Head of caudate nucleus (tissue), 42 donors: ENCODE measurements at regions not wholly inside any gene's neighbourhood (a gene's known extent, or its start where the extent isn't known, plus 50 kb on each side); places are given as distances from the start of the nearest gene placed in this dataset.
"Not testable (repeated sequence)": the region's sequence is repeated elsewhere in the genome, so short reads cannot be mapped to it uniquely, and the experiment has no call there.

Source experiments
- DNase-seq, 42 donors: peaks; one replicate each; pipeline versions ENCODE4 v3.0.0 to v3.0.0-alpha.2; 2020 to 2021; ENCODE audit warnings: mixed read lengths in 7 of 42
- intact Hi-C: fragments of 100-400 bp; cut with DNase I; formaldehyde crosslinking; loops from one replicate; pipeline ENCODE4 v1.15.0; 2022

DNA sequence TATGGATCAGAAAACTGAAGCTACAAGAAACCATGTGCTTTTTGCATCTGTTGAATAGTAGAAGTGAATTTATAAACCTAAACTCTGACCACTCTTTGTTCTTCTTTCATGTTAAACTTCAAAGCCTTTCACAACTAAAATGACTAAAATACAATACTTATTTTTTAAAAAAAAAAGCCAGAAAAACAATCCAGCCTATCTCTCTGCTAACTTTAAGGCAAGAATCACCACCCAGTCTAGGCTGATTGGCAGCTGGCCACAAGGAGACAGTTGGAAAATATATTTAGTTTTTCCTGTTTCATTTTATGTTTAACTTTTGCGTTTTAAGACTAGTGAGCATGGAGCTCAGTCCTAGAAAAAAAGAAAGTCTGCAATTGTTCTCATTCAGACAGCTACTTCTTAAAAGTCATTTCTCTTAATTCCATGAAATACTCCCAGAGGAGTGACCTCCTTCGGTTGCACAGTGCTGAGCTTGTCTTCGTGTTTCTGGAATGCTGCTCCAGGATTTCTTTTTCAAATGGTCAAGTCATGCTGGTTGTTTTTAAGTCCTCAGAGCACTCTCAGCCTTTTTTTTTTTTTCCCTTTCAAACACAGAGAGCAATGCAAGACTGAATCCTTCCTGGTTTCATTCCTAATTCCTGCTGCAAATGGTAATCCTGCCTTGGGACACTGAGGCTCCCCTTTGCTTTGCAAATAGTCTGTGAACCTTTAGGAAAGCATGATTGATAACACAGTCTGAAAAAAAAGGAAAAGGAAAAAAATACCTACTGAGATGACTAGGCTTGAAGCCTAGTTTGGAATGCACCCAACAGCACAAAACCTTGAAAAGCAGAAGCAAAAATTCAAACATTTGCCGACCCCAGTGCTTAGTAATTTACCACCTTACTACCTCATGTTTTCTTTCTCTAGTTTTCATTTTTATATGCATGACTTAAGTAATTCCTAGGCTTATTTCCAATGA, 233.3 kb upstream of the DAAM1 start:
- intact Hi-C loops = no loop called here
- peak in 1 of 42 donors; percentile 10 for DNase-seq

DNA sequence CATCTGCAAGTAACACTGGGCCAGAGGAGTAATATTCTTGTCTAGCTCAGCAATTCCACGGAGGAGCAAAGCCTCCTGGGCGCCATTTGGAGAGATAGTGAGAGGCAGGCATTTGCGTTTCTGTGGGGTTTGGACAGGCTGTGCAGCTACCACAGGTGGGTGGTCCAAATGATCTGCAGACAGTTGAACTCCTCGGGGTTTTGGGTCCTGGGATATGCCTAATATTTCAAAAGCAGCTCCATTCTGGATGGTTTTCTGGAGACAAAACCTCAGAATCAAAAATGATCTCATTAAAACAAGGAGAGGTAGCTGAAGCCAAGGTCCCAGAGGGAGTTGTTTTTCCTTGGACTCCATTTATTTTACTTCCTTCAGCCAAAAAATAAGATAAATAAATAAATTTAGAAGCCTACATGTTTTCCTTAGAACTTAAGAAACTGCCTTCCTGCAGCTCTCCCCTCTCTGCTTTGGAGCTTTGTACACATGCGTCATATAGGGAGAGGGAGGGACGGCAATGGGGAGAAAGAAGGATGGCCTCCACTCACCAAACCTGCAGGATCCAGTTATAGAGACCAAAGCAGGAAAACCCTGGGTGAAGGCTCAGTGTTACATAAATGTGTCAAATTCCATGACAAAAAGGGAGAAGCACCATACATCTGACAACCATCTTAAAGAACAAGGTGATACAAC, 227.3 kb upstream of the DAAM1 start:
- no peak for DNase-seq
- intact Hi-C loops = no loop called here

DNA sequence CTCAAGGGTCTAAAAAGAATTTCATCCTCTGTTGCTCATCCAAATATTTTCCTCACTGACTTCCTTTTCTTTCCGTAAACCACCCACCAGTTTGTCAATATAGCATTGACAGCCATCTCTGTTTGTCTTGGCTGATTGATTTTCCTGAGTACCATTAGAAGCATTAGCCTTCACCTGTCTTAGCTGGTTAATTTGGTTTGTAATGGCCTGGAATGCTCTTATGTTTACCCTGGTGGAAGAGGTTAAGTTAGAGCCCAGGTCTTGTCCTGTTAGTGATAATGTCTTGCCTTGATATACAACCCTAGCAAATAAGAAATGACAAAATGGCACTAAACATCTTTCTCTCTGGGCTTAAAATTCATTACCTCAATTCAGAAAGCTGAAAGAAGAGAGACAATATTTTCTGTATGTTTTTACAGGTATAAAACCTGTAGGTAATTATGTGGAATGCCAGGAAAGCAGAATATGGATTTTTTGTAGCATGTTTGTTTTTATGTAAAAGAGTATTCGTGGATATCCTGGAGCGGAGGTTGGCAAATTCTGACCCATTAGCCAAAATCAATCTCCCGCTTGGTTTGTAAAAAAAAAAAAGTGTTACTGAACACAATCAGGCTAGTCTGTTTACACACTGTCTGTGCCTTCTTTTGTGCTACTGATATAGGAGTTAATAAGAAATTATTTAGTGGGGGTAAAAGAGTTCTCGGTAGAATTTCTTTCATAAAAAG, 224.4 kb upstream of the DAAM1 start:
- intact Hi-C loops = no loop called here
- DNase-seq = no peak

DNA sequence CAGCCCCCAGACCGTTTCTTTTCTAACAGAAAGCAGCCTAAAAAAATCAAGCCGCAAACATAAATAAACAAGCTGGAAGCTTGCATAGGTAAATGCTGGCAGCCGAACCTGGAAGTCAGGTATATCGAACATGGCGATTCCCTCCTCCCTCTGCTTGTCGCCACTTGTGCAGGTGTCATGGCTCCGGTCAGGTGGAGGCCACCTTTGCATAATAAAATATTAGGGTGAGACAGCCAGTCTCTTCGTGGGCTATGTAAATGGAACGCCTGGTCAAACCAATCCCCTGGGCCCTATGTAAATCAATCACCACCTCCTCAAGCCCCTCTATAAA, 223.9 kb upstream of the DAAM1 start:
- no peak for DNase-seq
- intact Hi-C loops = no loop called here

DNA sequence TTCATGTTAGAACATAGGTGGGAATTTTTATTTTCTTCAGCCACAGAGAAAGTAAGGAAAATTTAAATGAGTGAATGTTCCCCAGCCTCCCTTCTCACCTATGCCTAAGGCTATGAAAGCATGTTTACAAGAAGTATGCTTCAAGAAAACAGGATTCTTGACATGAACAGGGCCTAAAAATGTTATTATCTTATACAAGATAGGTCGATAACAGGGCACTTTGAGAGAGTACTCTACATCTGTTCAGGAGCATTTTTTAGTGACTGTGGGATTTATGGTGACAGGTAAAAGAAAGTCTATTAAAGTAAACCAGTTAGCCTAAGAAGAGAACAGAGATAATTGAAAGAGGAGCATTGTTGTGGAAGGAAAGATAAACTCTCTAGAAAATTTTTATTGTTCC, 222.9 kb upstream of the DAAM1 start:
- intact Hi-C loops = no loop called here
- no peak for DNase-seq

DNA sequence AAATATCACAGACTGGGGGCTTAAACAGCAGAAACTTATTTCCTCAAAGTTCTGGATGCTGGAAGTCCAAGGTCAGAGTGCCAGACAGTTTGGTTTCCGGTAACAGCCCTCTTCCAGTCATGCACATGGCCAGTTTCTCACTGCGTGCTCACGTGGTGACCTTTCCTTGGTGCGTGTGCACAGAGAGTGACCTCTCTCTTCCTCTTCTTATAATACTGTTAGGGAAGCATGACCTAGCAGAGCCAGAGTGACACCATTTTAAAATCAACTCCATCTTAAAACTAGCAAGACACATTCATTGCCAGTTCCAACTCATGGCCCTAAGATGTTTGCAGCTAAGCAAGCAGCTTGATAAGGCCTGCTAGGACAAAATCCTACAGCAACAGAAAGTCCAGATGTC, 221.5 kb upstream of the DAAM1 start:
- intact Hi-C loops = no loop called here
- DNase-seq = no peak

DNA sequence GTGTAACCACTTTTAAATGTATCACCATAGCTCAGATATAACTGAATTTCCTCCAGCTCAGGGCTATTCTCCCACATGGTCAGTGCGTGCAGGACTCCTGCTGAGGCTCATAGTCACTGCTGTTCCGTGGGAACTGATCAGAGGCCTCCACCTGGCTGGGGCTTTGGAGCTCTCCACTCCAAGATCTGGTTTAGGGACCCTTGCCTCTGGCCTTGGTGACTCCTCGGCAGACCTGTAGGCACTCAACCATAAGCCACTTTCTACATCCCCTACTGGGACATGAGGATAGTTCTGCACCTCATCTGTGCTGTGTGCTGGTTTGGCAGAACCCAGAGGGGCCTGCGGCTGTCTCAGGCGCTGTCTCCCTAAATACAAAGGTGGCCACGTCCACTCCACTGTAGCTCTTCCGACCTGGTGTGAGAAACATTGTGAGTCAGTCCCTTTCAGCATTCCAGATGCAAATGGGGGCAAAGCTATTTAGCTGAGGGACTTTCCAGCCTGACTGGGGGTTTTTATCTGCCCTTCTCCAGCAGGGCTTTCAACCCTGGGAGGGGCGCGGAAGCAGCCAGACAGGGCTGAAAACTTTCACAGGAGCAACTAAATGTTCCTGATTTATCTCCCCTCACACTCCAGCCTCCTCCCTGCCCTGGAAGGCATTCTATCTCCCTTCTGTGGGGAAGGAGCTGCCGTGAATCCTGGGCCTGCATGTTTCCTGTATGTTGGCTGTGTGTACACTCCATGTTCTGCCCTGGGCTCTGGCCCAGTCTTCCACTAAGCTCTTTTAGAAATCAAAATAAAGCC, 218.3 kb upstream of the DAAM1 start:
- no peak for DNase-seq
- intact Hi-C loops = no loop called here

DNA sequence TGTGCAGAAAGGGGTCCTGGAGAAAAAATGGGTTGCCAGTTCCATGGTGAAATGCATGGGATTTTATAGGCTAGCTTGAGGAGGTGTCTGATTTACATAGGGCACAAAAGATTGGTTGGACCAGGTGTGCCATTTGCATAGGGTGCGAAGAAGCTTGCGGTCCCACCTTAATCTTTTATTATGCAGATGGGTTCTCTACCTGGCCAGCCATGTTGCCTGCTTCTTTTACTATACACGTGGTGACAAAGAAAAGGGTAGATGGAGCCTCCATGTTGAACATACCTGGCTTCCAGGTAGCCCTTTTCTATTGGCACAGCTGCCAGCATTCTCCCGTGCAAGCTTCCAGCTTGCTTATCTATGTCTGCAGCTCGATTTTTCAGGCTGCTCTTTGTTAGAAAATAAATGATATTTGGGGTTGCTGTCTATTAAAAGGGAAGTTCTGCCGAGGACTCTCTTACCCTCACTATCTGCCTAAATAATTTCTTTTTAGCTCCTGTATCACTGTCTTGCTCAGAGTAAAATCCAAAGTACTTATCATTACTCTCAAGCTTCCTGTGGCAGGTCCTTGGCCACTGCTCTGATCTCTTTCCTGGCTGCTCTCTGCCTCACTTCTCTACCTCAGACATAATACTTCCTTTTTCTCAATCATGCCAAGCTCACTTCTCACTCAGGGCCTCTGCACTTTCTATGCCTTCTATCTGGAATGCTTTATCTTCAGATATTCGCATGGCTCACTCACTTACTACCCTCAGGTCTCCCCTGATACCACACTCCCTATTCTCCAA, 216.0 kb upstream of the DAAM1 start:
- intact Hi-C loops = no loop called here

DNA sequence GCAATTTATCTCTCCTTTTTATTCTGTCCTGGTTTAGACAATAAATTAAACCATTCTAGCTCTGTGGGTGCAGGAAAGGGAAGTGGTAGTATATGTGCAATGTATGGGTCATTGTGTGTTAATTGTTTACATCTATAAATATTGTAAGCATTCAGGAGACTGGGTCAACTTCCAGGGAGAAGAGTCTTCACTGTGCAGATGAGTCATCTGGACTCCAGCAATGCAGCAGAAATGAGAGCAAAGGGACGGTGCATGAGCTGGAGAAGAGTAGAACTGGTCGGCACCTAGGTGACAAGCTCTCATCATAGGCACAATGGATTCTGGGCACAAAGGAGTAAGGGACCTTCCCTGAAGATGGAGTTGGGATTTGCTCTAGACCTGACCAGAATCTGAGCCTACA, 211.1 kb upstream of the DAAM1 start:
- DNase-seq = no peak
- intact Hi-C loops = no loop called here

More for the DNA sequence above, 216.0 kb upstream of the DAAM1 start:
- no peak for DNase-seq

DNA sequence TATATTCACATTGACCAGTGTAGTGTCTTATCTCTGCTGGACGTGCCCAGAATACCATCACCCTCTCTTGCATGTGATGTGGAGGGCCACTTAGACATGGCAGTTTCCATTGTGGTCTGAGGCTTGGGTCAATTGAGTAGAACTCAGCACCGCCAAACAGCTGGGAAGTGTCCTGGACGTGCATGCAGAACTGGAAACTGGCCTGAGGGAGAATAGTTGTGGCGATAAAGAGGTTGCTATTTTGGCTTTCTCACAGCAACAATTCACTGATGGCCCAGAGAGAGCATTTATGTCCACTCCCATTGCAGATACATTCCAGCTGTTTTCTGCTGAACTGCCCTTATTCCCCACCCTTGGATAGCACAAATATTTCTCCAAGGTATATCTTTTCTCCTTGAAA, 210.1 kb upstream of the DAAM1 start:
- DNase-seq = no peak
- intact Hi-C loops = no loop called here

DNA sequence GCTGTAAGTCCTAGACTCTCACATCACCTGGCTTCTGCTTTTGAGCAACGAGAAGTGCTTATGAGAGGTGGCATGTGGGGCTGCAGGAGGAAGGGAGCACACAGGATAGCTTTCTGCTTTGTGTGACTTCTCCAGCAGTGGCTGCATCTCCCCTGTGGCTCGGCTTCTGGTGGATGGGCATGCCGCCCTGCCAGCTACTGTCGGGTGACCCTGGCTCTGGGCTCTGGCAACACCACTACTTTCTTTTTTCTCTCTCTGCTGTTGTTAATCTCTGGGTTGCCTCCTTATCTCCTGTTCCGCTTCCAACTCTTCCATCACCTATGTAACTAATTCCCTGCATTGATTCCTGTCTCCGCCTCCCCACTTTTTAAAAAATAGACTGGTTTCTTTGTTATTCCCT, 209.1 kb upstream of the DAAM1 start:
- intact Hi-C loops = no loop called here

DNA sequence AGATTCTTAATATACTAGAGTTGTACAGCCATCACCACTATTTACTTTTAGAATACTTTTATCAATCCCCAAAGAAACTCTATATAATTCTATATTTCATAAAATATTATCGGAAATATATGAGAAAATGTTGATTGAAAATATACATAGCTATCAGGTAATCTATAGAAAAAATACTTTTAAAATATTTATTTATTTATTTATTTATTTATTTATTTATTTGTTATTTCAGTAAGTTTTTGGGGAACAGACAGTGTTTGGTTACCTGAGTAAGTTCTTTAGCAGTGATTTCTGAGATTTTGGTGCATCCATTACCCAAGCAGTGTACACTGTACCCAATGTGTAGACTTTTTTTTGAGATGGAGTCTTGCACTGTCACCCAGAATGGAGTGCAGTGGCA, 206.6 kb upstream of the DAAM1 start:
- no peak for DNase-seq
- intact Hi-C loops = no loop called here

More for the DNA sequence above, 209.1 kb upstream of the DAAM1 start:
- DNase-seq = no peak

DNA sequence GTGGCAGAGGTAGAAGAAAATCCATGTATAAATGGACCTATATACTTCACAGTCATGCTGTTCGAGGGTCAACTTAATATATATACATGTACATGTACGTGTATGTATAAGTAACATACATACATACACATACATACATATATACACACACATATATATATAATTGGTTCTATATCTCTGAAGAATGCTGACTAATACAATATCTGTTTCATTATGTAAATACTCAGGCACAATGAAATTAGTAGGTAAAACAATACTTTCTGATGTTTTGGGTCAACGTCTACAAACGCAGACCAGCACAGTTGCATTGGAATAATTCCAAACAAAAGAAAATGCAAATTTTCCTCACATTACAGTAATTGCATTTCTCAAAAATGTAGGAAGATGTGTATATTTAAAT, 202.7 kb upstream of the DAAM1 start:
- intact Hi-C loops = no loop called here
- no peak for DNase-seq

DNA sequence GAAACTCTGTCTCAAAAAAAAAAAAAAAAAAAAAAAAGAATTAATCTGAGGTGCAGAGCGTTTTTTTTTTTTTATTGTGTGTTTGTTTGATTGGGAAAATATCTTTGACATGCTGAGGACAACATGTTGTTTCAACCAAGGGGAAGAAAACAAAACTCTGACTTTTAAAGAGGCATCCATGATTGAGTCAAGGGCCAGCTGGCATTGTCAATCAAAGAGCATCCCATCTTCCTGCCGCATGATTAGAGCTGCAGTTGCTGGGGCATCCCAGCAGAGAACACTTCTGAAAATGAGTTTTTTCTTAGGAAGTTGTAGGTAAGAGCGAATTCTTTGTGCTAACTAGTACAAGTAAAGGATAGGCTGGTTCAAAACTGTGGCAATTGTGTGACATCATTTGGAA, 200.9 kb upstream of the DAAM1 start:
- intact Hi-C loops = no loop called here

DNA sequence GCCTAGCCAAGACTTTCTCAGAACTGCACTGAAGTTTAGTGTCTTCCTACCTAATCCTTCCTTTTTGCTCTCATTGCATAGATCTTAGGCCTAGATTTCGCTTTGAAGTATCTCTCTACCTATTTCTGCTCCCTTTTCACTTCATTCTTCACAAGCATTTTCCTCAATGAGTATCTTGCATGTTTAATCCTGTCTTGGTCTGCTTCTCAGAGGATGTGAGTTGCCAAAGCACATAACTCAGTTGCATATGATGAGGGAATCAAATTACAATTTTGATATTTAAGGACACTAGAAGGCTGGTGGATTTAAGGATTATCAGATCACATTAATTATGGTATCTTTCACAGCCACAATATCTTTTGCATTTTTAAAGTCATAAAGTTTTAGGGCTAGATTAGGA, 195.5 kb upstream of the DAAM1 start:
- no peak for DNase-seq
- intact Hi-C loops = no loop called here

More for the DNA sequence above, 200.9 kb upstream of the DAAM1 start:
- DNase-seq = no peak

DNA sequence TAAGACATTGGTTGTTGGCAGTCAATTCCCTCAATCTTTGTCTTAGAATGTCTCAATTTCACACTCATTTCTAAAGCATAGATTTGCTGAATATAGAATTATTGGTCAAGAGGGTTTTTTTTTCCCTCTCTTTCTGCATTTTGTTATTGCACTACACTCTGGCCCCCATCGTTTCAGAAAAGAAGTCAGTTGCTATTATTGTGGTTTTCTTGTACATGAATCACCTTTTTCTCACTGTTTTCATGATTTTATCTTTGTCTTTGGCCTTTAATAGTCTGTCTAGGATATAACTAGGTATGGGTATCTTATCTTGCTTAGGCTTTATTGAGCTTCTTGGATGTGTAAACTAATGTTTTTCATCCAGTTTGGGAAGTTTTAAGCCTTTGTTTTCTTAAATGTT, 194.3 kb upstream of the DAAM1 start:
- intact Hi-C loops = no loop called here
- DNase-seq = no peak

DNA sequence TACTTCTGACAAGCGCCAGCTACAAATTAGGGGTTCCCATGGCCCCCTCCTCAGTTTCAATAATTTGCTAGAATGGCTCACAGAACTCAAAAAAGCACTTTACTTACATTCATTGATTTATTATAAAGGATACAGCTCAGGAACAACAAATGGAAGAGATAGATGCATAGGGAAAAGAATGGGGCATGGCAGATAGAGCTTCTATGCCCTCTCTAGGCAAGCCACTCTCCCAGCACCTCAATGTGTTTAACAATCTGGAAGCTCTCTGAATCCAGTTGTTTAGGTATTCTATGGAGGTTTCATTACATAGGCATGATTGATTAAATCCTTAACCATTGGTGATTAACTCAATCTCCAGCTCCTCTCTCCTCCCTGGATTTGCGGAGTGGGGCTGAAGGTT, 184.5 kb upstream of the DAAM1 start:
- DNase-seq = no peak
- intact Hi-C loops = no loop called here

DNA sequence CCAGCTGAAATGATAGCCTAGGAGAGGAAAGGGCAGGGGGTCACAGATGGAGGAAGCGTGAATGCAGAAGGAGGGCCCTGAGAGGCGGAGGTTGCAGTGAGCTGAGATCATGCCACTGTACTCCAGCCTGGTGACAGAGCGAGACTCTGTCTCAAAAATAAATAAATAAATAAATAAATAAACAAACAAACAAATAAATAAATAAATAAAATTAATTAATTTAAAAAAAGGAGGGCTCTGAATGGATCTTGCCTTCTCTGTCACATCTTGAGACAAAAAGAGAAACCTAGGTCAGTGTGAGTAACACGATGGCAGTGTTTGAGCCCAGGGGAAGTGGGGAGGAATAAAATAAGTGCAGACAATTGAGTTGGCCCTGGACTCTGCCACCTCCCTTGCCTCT, 182.3 kb upstream of the DAAM1 start:
- DNase-seq, intact Hi-C loops: not testable (repeated sequence)

DNA sequence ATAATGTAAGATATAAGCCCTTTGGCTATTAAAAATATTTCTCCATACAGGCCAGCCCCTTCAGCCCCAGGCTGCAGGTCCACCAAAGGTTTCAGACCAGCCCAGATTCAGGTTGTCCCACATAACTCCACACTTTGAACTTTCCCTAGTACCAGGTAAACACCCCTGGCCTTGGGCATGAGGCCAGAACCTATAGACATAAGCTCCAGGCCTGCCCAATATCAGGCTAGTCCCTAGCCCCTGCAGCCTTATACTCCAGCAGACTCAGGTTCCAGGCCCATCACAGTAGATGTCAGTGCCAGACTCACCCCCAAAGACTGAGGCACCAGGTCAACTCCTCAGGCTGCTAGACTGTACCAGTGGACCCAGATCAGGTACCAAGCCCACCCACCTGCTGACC, 178.5 kb upstream of the DAAM1 start:
- intact Hi-C loops = no loop called here
- no peak for DNase-seq
